GM06990 (cell line): ENCODE measurements at regions not wholly inside any gene's neighbourhood (a gene's known extent, or its start where the extent isn't known, plus 50 kb on each side); places are given as distances from the start of the nearest gene placed in this dataset.

ENCODE experiments used
- DNase-seq: peaks from one replicate; pipeline ENCODE4 v3.0.0-alpha.2; 2011; ENCODE audit not compliant: insufficient read length; ENCODE audit errors: extremely low read depth
- H3K27me3 ChIP-seq: replicated peaks from 2 replicates; pipeline ENCODE4 v1.6.0; 2011; ENCODE audit warnings: low read length; ENCODE audit not compliant: control insufficient read depth, insufficient read depth
- H3K36me3 ChIP-seq: 2 replicates; pipeline ENCODE4 v1.5.1; 2011; ENCODE audit warnings: low read length; ENCODE audit not compliant: control insufficient read depth, insufficient read depth
- H3K4me3 ChIP-seq: replicated peaks from 2 replicates; pipeline ENCODE4 v1.5.1; 2011; ENCODE audit warnings: low read depth, mild to moderate bottlenecking, control low read depth, low read length
- TF ChIP-seq, protein P1 (sequence below): IDR thresholded peaks from 2 replicates; pipeline ENCODE4 v1.5.1; 2011; ENCODE audit warnings: low read length, control low read depth, mild to moderate bottlenecking, inconsistent platforms; ENCODE audit not compliant: insufficient read depth, poor library complexity, severe bottlenecking

DNA sequence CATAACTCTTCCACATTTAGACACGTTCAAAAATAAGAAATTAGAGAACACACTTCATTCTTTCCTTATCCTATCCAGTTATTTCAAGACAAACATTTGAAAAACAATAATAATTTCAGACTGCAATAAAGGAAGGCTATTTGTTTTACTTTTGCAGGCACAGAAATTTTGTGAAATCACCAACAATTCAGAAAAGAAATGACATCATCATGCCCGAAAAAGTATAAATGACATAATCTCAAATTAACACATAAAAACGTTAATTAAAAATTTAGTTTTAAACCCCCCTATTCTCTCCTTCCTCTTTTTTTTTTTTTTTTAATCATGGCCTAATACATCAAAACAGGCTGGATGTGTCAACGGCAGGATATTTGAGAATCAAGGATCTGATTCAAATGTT, 468.4 kb upstream of the RBFOX1 start:
- DNase-seq = no peak
- TF ChIP-seq, protein P1, sequence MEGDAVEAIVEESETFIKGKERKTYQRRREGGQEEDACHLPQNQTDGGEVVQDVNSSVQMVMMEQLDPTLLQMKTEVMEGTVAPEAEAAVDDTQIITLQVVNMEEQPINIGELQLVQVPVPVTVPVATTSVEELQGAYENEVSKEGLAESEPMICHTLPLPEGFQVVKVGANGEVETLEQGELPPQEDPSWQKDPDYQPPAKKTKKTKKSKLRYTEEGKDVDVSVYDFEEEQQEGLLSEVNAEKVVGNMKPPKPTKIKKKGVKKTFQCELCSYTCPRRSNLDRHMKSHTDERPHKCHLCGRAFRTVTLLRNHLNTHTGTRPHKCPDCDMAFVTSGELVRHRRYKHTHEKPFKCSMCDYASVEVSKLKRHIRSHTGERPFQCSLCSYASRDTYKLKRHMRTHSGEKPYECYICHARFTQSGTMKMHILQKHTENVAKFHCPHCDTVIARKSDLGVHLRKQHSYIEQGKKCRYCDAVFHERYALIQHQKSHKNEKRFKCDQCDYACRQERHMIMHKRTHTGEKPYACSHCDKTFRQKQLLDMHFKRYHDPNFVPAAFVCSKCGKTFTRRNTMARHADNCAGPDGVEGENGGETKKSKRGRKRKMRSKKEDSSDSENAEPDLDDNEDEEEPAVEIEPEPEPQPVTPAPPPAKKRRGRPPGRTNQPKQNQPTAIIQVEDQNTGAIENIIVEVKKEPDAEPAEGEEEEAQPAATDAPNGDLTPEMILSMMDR = no peak
- no peaks in the 10 kb centered on the region for H3K27me3 ChIP-seq

DNA sequence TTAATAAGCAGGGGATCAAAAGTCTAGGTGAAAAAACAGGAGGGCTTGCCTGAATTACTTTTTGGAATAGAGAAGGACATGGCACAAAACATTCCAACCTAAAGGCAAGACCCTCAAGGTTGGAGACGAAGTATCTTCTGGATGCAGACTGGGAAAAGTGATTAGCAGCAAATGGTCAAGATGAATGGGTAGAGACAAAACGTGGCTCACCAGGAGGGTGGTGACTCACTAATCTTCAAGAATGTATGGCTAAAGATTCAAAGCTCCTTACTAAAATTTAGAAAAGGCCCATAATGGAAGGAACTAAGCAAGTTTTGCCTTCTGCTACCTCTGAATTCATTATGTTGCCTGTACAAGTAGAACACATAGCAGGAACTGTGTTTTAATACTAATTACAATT, 469.5 kb upstream of the RBFOX1 start:
- DNase-seq = no peak
- Histone ChIP-seq H3K36me3 (no peaks in the 10 kb centered on the region), H3K27me3 (no peaks in the 10 kb centered on the region), H3K4me3 (no peak overlapping the region)
- TF ChIP-seq, protein P1 = no peak

More for the DNA sequence above, 468.4 kb upstream of the RBFOX1 start:
- no peak overlapping the region for H3K4me3 ChIP-seq
- H3K36me3 ChIP-seq = no peaks in the 10 kb centered on the region

DNA sequence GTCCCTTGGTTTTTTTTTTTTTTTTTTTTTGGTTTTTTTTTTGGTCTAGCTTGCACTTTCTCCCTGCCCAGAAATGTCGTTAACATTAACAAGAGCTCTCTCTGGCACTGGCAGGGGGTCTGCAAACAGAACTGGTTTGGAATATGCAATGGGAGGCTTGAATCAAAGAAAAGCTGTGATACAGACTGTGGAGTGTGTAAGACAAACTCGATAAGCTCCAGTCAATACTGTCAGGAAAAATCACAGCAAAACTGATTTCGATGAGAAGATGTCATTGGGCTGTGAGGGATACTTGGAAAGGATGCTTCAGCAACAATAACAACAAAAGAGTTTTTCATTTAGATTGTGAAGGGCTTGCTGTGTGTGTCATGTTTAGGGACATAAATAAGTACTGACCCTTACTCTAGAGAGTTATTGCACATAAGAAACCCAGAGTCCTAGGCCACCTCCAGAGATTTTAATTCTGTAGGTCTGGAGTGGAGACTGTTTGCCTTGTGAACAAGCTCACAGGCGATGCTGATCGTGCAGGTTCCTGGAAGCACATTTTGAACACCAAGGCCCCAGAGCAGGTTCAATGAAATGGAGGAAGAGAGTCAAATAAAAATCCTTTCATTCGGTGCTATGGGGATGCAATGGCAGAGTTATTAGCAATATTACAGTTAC, 470.7 kb upstream of the RBFOX1 start:
- no peak overlapping the region for H3K4me3 ChIP-seq
- TF ChIP-seq, protein P1 = no peak
- H3K27me3 ChIP-seq = no peaks in the 10 kb centered on the region
- DNase-seq = no peak
- H3K36me3 ChIP-seq = no peaks in the 10 kb centered on the region

DNA sequence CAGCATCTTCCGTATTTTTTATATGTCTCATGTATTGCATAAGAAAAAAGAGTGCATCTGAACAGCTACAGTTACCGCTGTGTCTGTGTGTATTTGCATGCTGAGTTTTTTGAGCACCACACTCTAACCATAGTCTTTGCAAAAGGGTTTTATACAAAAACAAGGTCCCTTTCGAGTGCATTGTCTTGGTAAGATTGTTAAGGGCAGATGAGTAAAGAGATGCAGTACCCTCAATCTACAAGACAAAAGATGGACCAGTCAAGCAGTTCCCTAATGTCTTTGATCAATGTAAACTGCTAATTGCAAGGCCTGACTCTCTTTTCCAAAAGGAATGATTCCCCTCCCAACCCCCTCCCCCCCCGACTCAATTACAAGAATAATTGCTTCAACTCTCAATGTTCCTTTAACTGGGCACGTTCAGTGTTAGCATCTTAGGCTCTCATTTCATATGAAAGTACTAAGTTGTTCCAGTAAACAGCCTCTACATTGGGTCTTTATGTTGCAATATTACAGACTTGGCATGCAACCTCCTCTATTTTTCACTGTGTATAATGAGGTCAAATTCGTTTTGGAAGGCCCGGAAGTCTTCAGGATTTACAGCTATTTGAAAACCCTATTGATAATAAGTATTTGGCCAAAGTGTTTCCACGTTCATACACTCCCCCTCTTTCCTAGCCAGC, 471.4 kb upstream of the RBFOX1 start:
- TF ChIP-seq, protein P1 = no peak
- no peak for DNase-seq
- no peaks in the 10 kb centered on the region for H3K36me3 ChIP-seq
- no peak overlapping the region for H3K4me3 ChIP-seq
- no peaks in the 10 kb centered on the region for H3K27me3 ChIP-seq

DNA sequence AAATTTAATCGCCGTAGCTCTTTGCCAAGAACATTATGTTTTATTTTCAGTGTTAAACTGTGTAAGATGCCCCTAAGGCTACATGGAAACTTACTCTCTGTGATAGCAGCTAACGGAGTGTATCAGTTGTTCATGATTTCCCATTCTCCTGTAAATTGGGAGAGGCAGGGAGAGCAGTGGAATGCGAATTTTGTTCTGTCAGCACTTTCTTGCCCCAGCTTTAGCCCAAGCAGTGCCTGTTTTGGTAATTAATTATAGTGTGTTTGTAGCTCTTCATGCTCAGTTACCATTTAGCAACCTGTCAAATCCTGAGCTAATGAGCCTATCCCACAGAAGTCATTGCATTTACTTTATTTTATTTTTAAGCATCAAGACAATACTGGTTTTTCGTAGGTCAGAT, 475.1 kb upstream of the RBFOX1 start:
- no peaks in the 10 kb centered on the region for H3K36me3 ChIP-seq
- TF ChIP-seq, protein P1 = no peak
- H3K4me3 ChIP-seq = no peak overlapping the region
- no peaks in the 10 kb centered on the region for H3K27me3 ChIP-seq
- DNase-seq = no peak
